ENCODE measurements at regions not wholly inside any gene's neighbourhood (a gene's known extent, or its start where the extent isn't known, plus 50 kb on each side); places are given as distances from the start of the nearest gene placed in this dataset.

GRCh38 chr21:23249760-23250159 is 2251.6 kb downstream of the NCAM2 start:
- DNase-seq = no peak

- no peak for DNase-seq
Observed at GRCh38 chr21:23247334-23247733, 2249.1 kb downstream of the NCAM2 start.

GRCh38 chr21:23245255-23245654 is 2247.0 kb downstream of the NCAM2 start:
- DNase-seq = no peak

- no peak for DNase-seq
Observed at GRCh38 chr21:23223882-23224281, 2225.7 kb downstream of the NCAM2 start.

- DNase-seq = no peak
Observed at GRCh38 chr21:23218667-23219066, 2220.5 kb downstream of the NCAM2 start.

- no peak for DNase-seq
Observed at GRCh38 chr21:23217597-23217996, 2219.4 kb downstream of the NCAM2 start.

- no peak for DNase-seq
Observed at GRCh38 chr21:23215261-23215660, 2217.1 kb downstream of the NCAM2 start.

All from stimulated activated CD4-positive, alpha-beta T cell treated with anti-CD3 and anti-CD28 coated beads, Interleukin-12 subunit alpha, Interleukin-12 subunit beta, amount 100 ng/mL, for 4 hours (primary cell).